ENCODE measurements at regions not wholly inside any gene's neighbourhood (a gene's known extent, or its start where the extent isn't known, plus 50 kb on each side); places are given as distances from the start of the nearest gene placed in this dataset.

GRCh38 chr3:98994128-98994762, 92.8 kb upstream of the DCBLD2 start:
- TF ChIP-seq CTCF (IDR thresholded peaks at IDR 0.05) (peak in 1 of 3 donors; percentile 48), POLR2A (IDR thresholded peaks at IDR 0.05) (no peak)
